GM11168 (cell line): ENCODE measurements at regions not wholly inside any gene's neighbourhood (a gene's known extent, or its start where the extent isn't known, plus 50 kb on each side); places are given as distances from the start of the nearest gene placed in this dataset.
"Not testable (repeated sequence)": the region's sequence is repeated elsewhere in the genome, so short reads cannot be mapped to it uniquely, and the experiment has no call there.

Experiments used
- in situ Hi-C: fragments of 300-500 bp; cut with MboI; formaldehyde crosslinking; loops from one replicate; pipeline ENCODE4 v1.12.0; 2022; ENCODE audit warnings: low sequenced_read_pairs; ENCODE audit not compliant: unreplicated experiment

DNA sequence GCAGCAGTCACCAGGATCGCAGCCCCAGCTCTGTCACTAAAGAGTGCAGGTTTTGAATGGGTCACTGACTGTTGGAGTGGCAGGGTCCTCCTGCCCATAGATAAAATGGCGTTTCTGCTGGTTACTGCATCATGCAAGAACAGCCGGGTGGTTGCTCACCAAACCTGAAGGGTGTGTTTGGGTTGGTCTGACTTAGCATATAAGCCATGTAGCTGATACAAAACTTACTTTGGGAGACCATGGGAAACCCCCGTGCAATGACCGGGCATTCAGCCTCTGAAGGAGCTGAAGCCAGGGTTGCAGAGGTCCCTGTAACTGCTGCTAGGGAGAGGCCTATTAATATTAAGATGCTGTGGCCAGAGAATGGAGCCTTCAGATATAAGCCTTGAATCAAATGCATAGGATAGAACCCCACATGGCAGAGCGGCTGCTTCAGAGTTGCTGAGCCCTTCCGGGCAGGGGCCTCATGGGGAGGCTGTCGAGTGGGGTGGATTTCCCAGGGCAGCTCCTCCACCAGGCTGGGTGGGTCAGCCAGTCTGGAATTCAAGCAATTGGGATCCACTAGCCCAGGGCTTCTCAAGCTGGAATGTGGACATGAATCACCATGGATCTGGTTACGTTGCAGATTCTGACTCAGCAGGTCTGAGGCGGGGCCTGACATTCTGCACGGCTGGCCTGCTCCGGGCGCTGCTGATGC lies 70.9 kb upstream of the CTBP2 start:
- in situ Hi-C loops, result no loop called here

DNA sequence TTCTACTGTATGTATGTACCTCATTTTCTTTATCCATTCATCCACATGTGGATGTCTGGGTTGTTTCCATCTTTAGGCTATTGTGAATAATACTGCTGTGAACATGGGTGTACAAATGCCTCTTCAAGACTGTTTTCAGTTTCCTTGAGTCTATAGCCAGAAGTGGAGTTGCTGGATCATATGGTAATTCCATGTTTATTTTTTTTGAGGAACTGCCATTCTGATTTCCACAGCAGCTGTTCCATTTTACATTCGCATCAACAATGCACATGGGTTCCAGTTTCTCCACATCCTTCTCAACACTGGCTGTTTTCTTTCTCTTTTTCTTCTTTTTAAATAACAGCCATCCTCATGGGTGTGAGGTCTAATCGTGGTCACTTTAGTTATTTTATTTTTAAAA lies 69.9 kb upstream of the CTBP2 start:
- in situ Hi-C loops, result no loop called here

DNA sequence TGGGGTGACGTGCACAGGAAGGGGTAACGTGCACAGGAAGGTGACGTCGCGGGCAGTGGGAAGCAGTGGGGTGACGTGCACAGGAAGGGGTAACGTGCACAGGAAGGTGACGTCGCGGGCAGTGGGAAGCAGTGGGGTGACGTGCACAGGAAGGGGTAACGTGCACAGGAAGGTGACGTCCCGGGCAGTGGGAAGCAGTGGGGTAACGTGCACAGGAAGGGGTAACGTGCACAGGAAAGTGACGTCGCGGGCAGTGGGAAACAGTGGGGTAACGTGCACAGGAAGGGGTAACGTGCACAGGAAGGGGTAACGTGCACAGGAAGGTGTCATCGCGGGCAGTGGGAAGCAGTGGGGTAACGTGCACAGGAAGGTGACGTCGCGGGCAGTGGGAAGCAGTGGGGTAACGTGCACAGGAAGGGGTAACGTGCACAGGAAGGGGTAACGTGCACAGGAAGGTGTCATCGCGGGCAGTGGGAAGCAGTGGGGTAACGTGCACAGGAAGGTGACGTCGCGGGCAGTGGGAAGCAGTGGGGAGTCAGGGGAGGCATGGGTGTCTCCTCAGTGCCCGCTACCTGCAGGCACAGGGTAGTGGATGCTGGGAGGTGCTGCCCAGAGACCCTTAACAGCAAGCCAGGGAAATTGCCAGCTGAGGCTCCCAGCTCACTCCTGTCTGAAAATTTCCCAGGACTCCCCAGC lies 68.0 kb upstream of the CTBP2 start:
- in situ Hi-C loops, result not testable (repeated sequence)

DNA sequence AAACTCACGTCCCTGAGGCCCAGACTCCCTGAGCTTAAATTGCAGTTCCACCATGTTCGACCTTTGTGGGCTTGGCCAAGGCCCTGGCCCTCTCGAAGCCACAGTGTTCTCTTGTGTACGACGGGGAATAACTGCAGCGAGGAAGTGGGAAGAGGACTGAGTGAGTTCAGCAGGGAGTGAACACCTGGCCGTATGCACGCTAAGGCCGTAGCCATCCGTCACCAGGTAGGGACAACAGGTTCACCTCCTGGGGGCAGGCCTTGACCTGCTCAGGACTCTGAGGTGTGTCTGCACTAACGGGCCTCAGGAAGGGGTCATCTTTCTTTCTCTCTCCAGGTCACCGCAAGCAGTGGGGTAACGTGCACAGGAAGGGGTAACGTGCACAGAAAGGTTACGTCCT lies 67.2 kb upstream of the CTBP2 start:
- in situ Hi-C loops, result no loop called here

DNA sequence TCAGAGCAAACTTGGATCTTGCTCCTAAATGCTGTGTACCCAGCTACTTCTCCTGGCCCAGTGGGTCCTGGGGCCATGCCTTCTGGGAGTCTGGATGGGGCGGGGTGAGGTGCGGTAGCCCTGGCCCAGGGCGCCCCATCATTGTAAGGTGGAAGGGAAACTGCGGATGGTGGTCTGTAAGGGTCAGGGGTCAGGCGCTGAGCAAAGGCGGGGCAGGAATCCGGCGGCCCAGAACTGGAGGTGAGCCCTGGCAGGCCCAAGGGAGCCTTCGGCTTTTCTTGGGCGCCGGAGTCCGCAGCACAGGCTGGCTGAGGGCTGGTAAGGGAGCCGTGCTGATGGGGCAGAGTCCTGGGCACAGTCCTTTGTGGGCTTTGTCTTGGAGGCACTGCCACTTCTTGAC lies 66.5 kb upstream of the CTBP2 start:
- in situ Hi-C loops, result no loop called here

DNA sequence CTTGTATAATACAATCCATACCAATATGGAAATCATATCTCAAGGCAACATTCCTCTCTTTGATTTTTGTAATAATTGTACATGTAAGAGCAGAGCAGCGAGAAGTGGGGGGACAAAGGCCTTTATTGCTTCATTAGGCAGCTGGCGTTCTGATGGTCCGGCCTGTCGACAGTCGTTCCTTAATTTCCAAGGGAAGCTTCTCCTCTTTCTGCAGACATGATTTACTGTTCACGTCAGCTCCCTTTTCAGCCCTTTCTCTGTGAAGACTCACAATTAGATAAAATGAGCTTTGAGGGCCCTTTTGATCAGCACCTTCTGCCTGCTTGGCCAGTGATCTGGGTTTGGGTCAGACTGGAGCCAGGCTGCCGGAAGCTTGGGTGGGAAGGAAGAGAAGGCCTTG lies 65.6 kb upstream of the CTBP2 start:
- in situ Hi-C loops, result no loop called here

GRCh38 chr10:125225051-125225450 lies 64.7 kb upstream of the CTBP2 start:
- in situ Hi-C loops, result no loop called here

DNA sequence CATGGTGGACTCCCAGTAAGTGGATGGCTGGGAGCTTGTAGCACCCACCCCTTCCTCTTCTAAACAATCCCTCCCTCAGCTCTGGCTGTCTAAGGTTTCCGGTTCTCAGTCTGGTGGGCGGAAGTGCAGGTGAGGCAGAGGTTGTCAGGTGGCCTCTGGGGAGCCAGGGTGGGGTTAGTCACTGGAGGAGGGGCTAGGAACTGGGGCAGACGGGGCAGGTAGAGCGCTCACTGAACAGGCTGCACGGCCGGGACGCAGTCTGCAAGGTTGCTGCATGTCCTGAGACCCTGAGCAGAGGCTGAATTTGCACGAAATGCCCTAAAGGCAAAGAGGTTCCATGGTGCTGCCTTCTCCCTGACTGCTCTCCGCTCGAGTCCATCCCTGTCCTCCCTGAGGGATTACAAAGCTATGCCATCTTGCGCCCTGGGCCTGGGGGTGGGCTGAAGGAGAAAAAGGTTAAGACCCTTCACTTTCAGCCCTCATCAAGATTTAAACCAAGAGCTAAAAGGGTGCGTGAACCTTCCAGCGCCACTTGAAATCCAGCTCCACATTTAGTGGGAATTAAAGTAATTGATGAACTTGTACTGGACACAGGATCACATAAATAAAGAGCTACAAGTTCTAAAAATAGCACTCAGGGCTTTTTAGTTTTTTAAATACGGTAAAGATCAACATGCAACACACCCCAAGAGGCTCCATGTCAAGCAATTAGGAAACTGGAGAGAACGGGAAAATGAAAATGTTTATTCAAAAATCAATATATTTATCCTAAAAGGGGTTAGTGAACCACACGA lies 62.3 kb upstream of the CTBP2 start:
- in situ Hi-C loops, result no loop called here

- in situ Hi-C loops, result no loop called here
These were observed 61.4 kb upstream of the CTBP2 start for GRCh38 chr10:125221716-125222115.

DNA sequence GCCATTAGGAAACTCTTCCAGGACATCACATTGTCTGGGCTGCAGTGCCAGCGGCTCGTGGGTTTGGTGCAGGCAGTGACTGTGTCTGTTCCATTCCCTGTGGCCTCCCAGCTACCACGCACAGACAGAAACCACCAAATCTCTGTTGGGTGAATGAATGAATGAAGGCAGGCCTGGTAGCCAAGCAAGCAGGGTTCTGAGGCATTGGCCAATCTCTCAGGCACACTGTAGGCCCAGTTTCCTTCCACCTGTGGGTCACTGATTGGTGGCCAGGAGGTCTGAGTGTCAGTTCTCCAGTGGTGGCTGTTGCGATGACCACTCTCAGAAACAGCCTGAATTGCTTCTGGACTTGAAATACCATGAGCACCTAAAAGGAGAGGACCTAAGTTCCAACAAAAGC lies 59.4 kb upstream of the CTBP2 start:
- in situ Hi-C loops, result no loop called here

DNA sequence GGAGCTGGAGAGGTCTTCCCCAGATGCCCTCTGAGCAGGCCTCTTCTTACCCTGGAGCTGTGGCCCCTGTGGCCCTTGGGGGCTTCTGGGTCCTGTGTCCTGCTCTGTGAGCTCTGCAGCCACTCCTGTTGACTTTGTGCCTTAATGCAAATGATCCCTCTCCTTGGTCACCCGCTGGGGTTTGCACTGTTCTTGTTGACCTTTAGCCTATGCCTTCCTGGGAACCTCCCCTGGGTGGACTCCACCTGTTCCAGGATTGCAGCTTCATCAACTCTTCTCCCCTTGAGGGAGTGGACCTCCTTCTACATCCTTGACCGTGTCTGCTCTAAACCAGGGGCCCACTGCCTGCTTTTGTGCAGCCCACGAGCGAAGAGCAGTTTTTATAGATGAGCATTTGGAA lies 58.6 kb upstream of the CTBP2 start:
- in situ Hi-C loops, result no loop called here

- in situ Hi-C loops, result no loop called here
These were observed 57.8 kb upstream of the CTBP2 start for GRCh38 chr10:125217990-125218675.

DNA sequence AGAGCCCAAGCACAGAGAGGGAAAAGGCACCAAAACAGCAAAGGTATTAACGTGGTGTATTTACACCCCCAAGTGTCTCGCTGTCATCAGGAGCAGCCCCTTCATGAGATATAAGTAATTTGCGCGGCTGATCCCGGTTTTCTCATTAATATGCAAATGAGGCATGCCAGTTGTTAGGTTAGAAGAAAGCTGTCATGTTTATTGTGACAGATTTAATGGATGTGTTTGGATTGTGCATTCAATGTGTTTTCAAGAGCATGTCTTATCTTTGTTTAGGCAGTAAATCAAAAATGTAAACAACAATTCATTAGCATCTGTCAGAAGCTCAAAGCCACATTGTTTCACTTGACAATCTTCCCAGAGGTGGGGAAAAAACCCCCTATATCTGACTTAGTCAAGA lies 56.5 kb upstream of the CTBP2 start:
- in situ Hi-C loops, result no loop called here

GRCh38 chr10:125216309-125216708 lies 55.9 kb upstream of the CTBP2 start:
- in situ Hi-C loops, result no loop called here

DNA sequence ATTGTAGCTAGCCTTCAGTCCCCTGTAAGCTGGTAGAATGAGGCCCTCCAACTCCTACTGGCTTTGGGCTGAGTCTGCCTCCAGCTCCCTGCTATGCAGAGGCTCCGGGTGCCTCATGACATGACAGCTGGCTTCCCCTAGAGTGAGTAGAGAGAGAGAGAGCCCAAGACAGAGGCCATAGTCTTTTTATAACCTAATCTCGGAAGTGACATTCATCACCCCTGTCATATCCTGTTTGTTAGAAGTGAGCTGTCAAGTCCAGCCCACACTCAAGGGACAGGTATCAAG lies 53.9 kb upstream of the CTBP2 start:
- in situ Hi-C loops, result no loop called here

GRCh38 chr10:125213541-125214282 lies 53.3 kb upstream of the CTBP2 start:
- in situ Hi-C loops, result no loop called here

- in situ Hi-C loops, result no loop called here
These were observed 51.9 kb upstream of the CTBP2 start for GRCh38 chr10:125212150-125212809.
